Non-pigmented ciliary epithelial cell (primary cell): ENCODE measurements at regions not wholly inside any gene's neighbourhood (a gene's known extent, or its start where the extent isn't known, plus 50 kb on each side); places are given as distances from the start of the nearest gene placed in this dataset.

ENCODE experiments used
- DNase-seq: peaks from one replicate; pipeline ENCODE4 v3.0.0-alpha.2; 2010; ENCODE audit warnings: low read depth

DNA sequence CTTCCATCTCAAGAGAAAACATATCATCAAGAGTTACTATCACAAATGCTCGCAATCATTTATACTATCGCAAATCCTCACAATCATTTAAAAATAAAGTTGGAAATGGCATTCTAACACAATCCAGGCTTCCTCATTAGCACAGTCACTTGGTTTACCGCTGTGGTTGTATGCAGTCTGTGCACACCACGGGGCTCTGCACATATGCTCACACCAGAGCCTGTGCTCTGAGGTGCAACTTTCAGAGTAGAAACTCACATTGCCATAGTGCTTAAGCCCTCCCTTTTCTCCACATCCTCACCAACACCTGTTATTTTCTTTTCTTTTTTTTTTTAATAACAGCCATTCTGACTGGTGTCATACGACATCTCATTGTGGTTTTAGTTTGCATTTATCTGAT is 235.6 kb upstream of the KLF6 start:
- no peak for DNase-seq

GRCh38 chr10:4018054-4018511 is 233.1 kb upstream of the KLF6 start:
- DNase-seq = no peak

- DNase-seq = no peak
These were observed 232.3 kb upstream of the KLF6 start for GRCh38 chr10:4017336-4017735.

DNA sequence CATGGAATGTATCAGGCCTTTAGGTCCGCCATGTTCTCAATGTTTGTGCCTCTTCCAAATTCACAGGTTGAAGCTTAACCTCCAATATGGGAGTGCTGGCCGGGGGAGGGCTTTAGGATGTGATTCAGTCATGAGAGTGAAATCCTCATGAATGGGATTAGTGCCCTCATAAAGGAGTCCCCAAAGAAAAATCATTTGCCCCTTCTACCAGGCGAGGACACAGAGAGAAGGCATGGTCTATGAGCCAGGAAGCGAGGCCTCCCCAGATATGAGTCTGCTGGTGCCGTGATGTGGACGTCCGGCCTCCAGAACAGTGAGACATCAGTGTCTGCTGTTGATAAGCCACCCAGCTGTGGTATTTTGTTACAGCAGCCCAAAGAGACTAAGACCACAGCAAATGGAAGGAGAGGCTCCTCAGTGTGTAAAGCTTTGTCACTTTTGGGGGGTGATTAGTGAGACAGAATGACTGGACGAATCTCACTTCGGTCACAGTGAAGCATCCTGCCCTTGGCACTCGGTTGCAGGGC is 231.3 kb upstream of the KLF6 start:
- DNase-seq = no peak

DNA sequence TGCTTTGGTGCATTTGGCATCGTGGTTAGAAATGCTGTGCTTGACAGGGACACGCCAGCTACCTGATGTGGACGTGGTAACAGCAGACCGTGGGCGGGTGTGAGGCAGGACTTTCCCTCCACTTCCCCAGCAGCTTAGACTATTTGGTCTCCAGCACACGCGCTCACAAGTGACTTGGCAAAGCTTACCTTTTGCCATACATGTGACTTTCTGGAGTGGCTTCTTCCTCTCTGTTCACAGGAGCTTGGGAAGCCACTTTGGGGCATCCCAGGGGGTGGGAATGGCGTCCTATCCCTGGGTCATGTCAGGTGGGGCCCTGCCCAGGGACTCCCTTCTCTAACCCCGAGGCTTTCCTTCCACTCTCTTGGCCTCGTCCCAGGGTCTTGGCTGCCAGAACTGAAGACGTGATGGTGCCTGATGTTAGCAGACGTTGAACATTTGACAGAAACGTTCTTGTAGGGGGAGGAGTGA is 228.7 kb upstream of the KLF6 start:
- DNase-seq = no peak

DNA sequence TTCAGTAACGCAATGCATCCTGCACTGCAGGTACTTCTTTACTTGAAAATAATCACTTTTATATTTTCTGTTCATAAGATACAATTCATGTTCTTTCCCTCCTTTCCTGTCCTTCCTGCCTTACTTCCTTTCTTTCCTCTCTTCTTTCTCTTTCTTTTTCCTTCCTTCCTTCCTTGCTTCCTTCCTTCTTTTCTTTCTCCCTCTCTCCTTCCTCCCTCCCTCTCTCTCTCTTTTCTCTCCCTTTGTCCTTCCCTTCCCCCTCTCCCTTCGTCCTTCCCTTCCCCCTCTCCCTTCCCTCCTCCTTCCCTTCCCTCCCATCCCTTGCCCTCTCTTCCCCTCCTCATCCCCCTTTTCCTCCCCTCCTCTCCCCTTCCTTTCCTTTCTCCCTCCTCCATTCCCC is 227.8 kb upstream of the KLF6 start:
- DNase-seq = no peak

- no peak for DNase-seq
These were observed 226.3 kb upstream of the KLF6 start for GRCh38 chr10:4011136-4011812.

DNA sequence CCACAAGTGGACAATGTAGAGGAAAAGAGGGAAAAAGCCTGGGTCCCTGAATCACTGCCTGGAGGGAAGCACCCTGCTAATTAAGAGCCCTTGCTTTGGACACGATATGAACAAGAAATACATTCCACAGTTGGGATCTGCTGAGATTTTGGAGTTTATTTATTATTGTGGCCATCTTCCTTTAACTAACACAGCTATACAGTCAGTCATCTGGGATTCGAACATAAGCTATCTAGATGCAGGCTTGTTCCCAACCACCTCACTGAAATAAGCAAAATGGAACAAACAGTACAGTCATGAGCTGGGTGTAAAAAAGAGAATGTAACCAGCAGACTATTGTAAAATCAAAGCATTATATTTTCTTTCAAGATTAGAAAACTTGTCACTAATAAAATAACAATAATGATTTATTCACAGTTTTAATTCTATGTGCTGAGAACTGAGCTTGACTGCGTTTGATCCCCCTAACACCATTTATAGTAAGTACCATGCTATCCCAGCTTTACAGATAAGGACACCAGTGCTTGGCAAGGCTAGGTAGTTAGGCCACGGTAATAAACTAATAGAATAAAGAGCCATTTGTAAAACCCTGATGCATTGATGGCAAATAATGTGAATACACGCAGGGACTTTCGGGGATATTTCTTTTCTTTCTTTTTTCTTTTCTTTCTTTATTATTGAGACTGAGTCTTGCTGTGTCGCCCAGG is 223.8 kb upstream of the KLF6 start:
- DNase-seq = no peak

DNA sequence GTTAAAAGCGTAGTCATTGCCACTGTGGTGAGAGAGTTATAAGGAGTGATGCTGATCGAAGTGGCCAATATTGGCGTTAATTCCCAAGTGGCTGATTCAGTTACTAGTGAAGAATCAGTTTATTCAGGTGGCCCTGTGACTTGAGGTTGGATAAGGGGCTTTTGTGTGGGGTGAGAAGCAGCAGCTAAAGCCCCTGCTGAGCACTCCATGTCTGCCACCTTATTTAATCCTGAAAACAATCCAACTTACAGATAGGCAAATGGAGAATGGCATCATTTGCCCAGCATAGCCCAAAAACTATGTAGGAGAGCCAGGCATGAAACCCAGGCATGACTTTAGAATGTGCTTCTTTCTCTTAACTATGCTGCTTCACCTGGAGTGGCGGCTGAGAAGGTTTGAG is 222.8 kb upstream of the KLF6 start:
- DNase-seq = no peak

DNA sequence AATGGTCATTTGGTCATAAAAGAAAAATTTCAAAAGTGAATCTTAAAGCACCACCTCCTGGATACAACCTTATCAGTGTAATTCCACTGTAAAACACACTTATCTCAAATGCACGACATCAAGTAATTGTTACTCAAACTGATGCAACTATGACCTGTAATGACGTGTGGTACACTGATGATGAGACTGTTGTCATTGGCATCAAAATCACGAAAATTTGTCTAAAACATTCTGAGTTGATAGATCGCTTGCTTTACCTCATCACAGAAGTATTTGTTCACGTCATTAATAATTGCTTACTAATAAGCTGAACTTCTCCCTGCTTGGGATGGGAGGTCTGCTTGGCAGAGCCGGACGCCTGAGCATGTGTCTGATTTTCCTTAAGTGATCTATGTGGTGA is 221.8 kb upstream of the KLF6 start:
- no peak for DNase-seq

GRCh38 chr10:4006051-4006450 is 221.0 kb upstream of the KLF6 start:
- no peak for DNase-seq

DNA sequence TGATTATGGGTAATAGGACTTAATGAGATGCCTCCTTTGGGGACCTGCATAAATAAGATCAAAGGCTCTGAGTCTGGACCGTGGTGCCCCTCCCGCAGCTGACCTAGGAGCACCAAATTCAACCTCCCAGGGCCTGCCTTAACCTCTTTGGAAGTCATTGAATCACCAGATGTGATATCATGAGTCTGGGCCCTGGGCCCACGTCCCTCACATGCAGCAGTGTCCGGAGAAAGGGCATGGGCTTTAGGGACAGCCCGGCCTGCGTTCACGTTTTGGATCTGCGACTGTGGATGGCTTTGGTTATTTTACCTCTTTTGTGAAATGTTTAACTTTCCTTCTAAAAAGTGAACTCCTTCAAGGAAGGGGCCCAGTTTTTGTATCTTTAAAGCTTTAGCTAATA is 220.0 kb upstream of the KLF6 start:
- DNase-seq = no peak

GRCh38 chr10:4004144-4004543 is 219.1 kb upstream of the KLF6 start:
- DNase-seq = no peak

DNA sequence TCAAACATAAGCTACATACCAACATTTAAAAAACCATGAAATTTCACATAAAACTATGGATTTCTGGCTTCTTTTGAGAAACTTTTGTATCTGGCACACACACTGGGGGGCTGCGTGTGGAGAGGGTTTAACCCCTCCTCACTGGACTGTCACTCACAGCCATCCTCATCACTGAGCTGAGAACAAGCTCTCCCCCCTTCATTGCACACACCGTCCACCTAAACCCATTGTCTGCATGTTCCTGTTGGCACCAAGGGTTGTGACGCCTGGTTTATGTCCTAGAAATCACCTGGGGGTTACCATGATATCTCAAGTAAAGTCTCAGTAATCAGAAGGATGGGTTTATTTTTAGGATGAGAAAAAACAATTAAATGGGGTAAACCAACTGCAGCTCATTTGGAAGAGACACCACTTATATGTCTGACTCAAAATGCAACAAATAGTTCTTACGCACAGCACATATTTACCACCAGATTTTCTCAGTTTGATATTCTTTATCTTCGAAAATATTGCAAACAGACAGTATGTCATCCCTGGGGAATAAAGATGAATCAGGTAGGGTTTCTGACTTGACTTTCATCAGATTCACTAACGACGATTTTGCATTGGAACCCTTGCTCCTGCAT is 218.5 kb upstream of the KLF6 start:
- DNase-seq = no peak

GRCh38 chr10:4001811-4002210 is 216.8 kb upstream of the KLF6 start:
- no peak for DNase-seq

DNA sequence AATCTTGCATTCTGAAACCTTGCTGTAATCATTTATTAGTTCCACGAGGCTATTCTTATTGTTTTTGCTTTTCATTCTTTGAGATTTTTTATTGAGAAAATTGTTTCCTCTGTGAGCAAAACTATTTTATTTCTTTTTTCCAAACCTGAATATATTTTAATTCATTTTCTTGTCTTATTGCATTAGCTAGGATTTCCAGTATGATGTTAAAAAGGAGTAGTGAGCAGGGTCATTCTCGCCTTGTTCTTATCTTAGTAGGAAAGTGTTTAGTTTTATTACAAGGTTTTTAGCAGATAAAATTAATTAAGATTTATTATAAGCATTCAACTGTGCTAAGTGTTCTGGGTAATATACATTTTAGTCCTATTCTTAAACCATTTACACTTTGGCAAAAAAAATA is 214.6 kb upstream of the KLF6 start:
- no peak for DNase-seq

DNA sequence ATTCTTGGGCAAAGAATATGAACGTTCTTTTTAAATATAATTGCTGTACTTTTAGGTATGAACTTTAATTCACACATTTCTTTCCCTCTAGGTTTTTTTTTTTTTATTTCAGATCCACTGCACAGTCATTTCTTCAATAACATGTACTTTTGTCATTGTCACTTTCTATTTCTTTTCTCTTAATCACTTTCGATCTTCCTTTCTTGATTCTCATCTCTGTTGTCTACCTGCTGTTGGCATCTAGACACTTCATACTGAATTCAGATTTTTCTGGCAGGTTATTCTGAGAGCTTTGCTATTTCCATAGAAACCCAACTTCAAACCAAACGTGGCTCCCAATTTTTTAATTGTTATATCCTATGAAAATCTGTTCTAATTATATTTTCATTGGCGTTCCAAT is 211.7 kb upstream of the KLF6 start:
- DNase-seq = no peak

- DNase-seq = peak; percentile 76
These were observed 210.5 kb upstream of the KLF6 start for GRCh38 chr10:3995302-3996210.

- DNase-seq = no peak
These were observed 207.6 kb upstream of the KLF6 start for GRCh38 chr10:3992382-3993178.

- no peak for DNase-seq
These were observed 205.3 kb upstream of the KLF6 start for GRCh38 chr10:3990307-3990706.
